ENCODE measurements at regions not wholly inside any gene's neighbourhood (a gene's known extent, or its start where the extent isn't known, plus 50 kb on each side); places are given as distances from the start of the nearest gene placed in this dataset.

- peak; percentile 87 for FAIRE-seq
- Histone ChIP-seq H3K27me3 (ENCODE audit: control insufficient read depth, insufficient read depth, low read length) (no peaks in the 10 kb centered on the region), H3K36me3 (ENCODE audit: control insufficient read depth, insufficient read depth, low read length) (no peaks in the 10 kb centered on the region), H3K4me3 (ENCODE audit: low read depth, low read length) (no peak overlapping the region)
- DNase-seq (ENCODE audit: low read depth) = peak; percentile 100
- TF ChIP-seq, protein P1, sequence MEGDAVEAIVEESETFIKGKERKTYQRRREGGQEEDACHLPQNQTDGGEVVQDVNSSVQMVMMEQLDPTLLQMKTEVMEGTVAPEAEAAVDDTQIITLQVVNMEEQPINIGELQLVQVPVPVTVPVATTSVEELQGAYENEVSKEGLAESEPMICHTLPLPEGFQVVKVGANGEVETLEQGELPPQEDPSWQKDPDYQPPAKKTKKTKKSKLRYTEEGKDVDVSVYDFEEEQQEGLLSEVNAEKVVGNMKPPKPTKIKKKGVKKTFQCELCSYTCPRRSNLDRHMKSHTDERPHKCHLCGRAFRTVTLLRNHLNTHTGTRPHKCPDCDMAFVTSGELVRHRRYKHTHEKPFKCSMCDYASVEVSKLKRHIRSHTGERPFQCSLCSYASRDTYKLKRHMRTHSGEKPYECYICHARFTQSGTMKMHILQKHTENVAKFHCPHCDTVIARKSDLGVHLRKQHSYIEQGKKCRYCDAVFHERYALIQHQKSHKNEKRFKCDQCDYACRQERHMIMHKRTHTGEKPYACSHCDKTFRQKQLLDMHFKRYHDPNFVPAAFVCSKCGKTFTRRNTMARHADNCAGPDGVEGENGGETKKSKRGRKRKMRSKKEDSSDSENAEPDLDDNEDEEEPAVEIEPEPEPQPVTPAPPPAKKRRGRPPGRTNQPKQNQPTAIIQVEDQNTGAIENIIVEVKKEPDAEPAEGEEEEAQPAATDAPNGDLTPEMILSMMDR (IDR thresholded peaks at IDR 0.05; ENCODE audit: insufficient read depth, low read length, severe bottlenecking) = no peak
Observed at GRCh38 chr1:67570486-67571143, 114.4 kb upstream of the GADD45A start.

DNA sequence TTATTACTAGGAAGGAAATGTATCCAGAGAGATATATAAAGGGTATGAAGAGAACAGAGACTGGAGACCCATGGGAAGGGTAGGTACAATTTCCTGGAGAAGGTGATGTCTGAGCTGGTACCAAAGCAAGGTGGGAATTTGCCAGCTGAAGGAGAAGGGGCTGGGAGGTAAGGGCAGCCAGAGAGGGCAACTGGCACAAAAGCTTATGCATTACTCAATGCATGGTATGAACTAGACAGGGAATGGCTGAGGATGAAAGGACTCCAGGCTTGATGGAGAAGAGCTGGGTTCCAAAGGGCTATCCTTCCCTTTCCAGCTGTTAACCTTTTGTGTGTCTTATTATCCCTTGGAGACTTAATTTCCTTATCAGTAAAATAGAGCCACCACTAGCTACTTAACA lies 113.6 kb upstream of the GADD45A start:
- FAIRE-seq = no peak
- no peaks in the 10 kb centered on the region for H3K27me3 ChIP-seq (ENCODE audit: control insufficient read depth, insufficient read depth, low read length)
- no peak overlapping the region for H3K4me3 ChIP-seq (ENCODE audit: low read depth, low read length)
- H3K36me3 ChIP-seq (ENCODE audit: control insufficient read depth, insufficient read depth, low read length) = no peaks in the 10 kb centered on the region
- no peak for DNase-seq (ENCODE audit: low read depth)
- TF ChIP-seq, protein P1 (IDR thresholded peaks at IDR 0.05; ENCODE audit: insufficient read depth, low read length, severe bottlenecking) = no peak

GRCh38 chr1:67571901-67572593 lies 113.0 kb upstream of the GADD45A start:
- Histone ChIP-seq H3K27me3 (ENCODE audit: control insufficient read depth, insufficient read depth, low read length) (no peaks in the 10 kb centered on the region), H3K36me3 (ENCODE audit: control insufficient read depth, insufficient read depth, low read length) (no peaks in the 10 kb centered on the region), H3K4me3 (ENCODE audit: low read depth, low read length) (no peak overlapping the region)
- TF ChIP-seq, protein P1 (IDR thresholded peaks at IDR 0.05; ENCODE audit: insufficient read depth, low read length, severe bottlenecking) = no peak
- DNase-seq (ENCODE audit: low read depth) (no peak), FAIRE-seq (no peak)

GRCh38 chr1:67572594-67573221 lies 112.3 kb upstream of the GADD45A start:
- Histone ChIP-seq H3K27me3 (ENCODE audit: control insufficient read depth, insufficient read depth, low read length) (no peaks in the 10 kb centered on the region), H3K4me3 (ENCODE audit: low read depth, low read length) (no peak overlapping the region), H3K36me3 (ENCODE audit: control insufficient read depth, insufficient read depth, low read length) (no peaks in the 10 kb centered on the region)
- no peak for FAIRE-seq
- DNase-seq (ENCODE audit: low read depth) = peak; percentile 95
- TF ChIP-seq, protein P1 (IDR thresholded peaks at IDR 0.05; ENCODE audit: insufficient read depth, low read length, severe bottlenecking) = no peak

- no peaks in the 10 kb centered on the region for H3K27me3 ChIP-seq (ENCODE audit: control insufficient read depth, insufficient read depth, low read length)
- DNase-seq (ENCODE audit: low read depth) = no peak
- FAIRE-seq = no peak
- no peak overlapping the region for H3K4me3 ChIP-seq (ENCODE audit: low read depth, low read length)
- H3K36me3 ChIP-seq (ENCODE audit: control insufficient read depth, insufficient read depth, low read length) = no peaks in the 10 kb centered on the region
- TF ChIP-seq, protein P1 (IDR thresholded peaks at IDR 0.05; ENCODE audit: insufficient read depth, low read length, severe bottlenecking) = no peak
Observed at GRCh38 chr1:67573311-67573872, 111.6 kb upstream of the GADD45A start.
